ENCODE measurements at regions not wholly inside any gene's neighbourhood (a gene's known extent, or its start where the extent isn't known, plus 50 kb on each side); places are given as distances from the start of the nearest gene placed in this dataset.
"Not testable (repeated sequence)": the region's sequence is repeated elsewhere in the genome, so short reads cannot be mapped to it uniquely, and the experiment has no call there.

- DNase-seq = no peak
Observed at GRCh38 chr12:97005174-97005573, 98.1 kb downstream of the NEDD1 start.

GRCh38 chr12:97005646-97006045 lies 98.6 kb downstream of the NEDD1 start:
- DNase-seq = no peak

DNA sequence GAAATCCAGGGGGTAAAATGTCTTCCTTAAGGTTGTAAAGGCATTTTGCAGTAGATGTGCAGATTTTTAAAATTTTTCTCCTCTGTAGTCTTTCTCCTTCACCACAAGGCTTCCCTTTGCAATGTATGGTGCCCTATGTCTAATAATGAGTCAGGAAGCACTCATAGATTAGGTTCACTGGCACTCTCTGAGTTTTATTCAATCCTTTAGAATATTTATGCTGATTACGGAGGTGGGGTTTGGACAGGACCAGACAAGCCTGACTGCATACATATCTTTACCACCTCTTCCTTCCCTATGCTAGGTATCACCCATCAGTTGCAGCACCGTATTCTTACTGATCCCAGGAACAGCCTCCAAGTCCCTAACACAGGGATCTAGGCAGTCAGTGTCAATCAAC lies 99.5 kb downstream of the NEDD1 start:
- no peak for DNase-seq

GRCh38 chr12:97016163-97016562 lies 109.1 kb downstream of the NEDD1 start:
- DNase-seq = no peak

DNA sequence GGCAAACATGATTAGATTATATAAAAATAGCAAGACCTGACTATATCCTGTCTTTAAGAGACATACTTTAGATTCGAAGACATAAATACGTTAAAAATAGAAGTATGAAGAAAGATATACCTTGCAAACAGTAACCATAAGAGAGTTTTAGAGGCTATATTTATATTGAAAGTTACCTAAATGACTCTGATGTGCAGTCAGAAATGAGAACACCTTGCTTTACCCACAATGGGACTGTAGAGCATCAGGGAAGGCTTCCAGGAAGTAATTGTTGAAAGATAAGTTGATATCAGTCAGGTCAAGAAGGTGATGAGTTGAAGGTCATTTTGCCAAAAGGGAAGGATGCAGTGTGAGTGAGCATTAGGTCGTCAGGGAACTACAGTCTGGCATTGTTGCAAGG lies 110.2 kb downstream of the NEDD1 start:
- DNase-seq = no peak

- no peak for DNase-seq
Observed at GRCh38 chr12:97022536-97023230, 115.6 kb downstream of the NEDD1 start.

DNA sequence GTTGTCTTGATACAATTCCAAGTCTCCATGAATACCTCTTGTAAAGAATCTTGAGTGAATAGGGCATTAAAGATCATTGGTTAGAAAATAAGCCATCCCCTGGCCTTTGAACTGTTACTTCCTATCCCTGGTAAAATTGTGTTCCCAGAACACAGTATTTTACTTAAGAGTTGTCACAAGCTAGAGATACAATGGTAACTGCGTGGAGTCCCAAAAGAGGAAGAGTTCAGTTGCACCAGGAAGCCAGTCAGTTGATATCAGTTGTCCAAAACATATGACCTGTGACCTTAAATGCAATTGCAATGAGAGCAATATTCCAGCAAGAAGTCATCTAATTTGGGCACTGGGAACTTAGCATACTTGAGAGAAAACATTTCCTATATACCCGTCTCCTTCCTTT lies 117.3 kb downstream of the NEDD1 start:
- DNase-seq = no peak

DNA sequence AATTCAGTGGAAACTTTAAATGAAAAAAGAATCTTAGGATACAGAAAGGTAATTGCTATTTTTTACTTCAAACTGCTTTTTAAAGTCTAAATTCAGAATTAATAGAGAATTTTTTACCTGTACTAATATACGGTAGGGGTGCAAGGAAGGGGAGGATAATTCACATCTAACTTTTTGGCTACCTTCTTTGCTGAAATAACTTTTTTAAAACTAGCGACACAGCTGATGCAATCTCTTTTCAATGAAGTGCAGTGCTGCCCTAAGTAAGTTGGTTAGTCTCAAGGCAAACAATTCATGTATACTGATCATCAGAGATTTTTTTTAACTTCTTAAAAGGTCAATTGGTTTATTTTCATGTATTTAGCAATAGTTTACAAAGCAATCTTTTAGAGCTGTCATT lies 119.8 kb downstream of the NEDD1 start:
- DNase-seq = no peak

- no peak for DNase-seq
Observed at GRCh38 chr12:97027482-97027881, 120.4 kb downstream of the NEDD1 start.

- no peak for DNase-seq
Observed at GRCh38 chr12:97038131-97038530, 131.1 kb downstream of the NEDD1 start.

- no peak for DNase-seq
Observed at GRCh38 chr12:97038834-97039233, 131.8 kb downstream of the NEDD1 start.

GRCh38 chr12:97046901-97047300 lies 139.8 kb downstream of the NEDD1 start:
- DNase-seq = no peak

DNA sequence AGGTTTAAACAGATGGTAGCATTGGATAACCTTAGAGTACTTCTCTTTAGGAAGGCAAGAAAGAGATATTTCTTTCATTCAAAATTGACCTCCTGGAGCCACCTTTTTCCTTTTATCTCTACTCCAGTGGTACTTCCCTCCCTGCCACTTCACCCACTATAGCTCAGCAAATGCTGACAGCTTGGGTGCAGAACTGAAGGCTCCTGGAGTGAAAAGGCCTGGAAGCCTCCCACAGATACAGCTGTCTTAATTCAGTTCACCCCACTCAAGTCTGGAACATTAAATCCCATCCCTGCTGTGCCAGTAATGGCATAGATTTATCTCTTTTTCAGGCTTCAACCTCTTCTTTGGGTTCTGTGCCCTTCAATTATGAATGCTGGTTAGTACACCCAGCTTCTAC lies 140.3 kb downstream of the NEDD1 start:
- DNase-seq = no peak

- DNase-seq = no peak
Observed at GRCh38 chr12:97048421-97049035, 141.5 kb downstream of the NEDD1 start.

GRCh38 chr12:97050509-97050908 lies 143.5 kb downstream of the NEDD1 start:
- no peak for DNase-seq

DNA sequence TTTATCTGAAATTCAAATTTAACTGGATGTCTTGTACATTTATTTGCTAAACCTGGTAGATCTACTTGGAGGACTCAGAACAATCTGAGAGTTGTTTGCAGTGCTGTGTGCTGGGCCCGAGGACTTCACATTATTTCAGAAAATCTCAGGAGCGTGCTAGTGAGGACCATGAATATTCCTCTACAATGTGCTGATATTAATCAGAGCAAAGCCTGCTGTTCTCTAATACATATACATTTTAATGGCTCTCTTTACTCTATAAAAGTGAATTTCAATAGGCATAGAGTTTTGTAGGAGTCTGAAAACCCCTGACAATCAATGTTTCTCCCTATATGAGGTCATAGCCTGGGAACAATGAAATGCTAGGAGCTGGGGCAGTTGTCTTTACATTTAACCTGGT lies 144.3 kb downstream of the NEDD1 start:
- no peak for DNase-seq

GRCh38 chr12:97061171-97061570 lies 154.1 kb downstream of the NEDD1 start:
- no peak for DNase-seq

- DNase-seq = no peak
Observed at GRCh38 chr12:97063292-97063935, 156.4 kb downstream of the NEDD1 start.

DNA sequence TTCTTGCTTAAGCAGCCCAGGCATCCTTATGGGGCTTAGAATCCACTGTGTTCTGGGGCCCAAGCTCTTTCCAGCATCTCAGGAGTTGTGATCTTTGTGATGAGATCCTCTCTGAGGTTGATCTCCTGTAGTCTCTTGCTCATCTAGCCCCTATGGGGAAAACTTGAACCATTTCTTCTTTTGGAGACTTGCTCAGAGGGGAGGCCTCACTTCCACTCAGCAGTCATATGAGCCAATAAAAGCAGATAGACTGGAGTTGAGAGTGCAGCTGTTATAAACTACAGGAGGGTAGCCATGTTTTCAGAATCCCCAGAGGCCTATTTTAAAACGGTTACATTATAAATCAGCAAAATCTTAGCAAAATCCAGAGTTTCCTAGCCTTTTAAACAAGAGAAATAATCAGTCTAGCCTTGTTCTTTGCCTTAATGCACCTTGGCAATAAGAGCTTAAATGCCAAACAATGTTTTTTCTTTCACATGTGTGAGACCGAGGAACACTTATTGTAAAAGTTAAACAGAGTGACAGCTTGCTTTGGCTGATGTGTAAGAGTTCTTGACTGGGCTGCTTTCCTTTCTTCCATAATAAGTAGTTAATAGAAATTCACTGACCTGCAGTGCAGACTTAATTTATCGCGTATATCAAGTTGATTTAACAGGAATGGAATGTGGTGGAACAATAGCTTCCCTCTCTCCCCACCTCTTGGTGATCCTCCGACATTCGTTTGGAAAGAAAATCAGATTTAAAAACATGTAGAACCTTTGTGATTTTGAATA lies 168.3 kb downstream of the NEDD1 start:
- no peak for DNase-seq

DNA sequence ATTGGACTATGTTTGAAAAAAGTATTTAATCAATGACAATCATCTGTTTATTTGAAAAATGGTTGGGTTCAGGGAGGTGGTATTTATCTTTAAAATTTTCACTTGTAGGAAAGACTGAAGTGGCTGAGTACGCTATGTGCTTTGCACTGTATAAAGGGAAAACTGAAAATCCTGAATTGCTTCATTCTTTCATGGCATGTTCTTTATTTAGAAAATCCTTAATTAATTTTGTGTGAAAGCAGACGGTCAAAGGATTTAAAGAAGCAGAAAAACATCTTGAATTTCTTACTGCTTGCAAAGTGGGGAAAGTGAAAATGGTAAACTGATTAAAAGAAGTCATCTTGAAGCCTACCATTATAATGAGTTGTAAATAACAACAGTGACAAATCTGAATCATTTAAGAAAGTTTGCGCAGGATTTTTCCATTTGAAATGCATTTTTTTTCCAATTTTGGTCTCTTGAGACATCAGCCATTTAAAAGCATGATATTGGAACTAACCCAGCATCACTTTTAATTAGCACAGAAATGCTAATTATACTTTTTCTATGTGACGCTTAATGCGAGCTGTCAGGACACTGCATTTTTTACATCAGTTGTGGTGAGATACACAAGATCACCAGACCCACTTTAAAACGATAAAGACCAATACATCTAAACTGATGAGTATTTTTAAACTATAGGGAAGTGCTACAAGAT lies 169.0 kb downstream of the NEDD1 start:
- DNase-seq = no peak

DNA sequence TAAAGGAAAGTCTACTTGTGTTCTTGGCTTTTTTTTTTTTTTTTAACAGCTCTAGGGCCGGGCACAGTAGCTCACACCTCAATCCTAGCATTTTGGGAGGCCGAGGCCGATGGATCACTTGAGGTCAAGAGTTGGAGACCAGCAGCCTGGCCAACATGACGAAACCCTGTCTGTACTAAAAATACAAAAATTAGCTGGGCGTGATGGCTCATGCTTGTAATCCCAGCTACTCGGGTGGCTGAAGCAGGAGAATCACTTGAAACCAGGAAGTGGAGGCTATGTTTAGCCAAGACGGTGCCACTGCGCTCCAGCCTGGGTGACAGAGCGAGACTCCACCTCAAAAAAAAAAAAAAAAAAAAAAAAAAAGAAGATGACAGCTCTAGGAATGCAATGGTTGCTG lies 169.9 kb downstream of the NEDD1 start:
- DNase-seq = not testable (repeated sequence)

GRCh38 chr12:97082029-97082428 lies 175.0 kb downstream of the NEDD1 start:
- no peak for DNase-seq

DNA sequence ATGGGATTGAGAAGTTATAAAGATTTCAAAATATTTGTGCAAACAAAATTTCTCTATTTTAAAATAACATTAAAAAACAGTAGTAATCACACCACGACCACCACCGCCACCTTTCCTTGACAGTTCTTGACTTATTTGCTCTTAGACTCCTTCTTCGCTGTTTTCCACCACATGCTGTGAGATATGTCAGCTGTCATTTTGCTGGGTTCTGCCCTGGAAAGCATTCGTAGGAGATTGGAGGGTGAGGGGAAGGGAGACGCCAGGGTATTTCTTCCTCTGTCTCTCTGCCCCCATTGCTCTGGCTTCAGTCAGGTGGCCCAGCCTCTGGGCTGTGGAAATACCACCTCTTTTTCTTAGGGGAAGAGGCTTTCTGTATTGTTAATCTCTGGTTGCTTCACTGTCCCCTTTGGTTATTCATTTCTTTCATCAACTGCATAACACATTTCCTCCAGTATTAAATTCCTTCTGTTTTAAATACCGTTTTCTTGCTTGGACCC lies 186.2 kb downstream of the NEDD1 start:
- DNase-seq = no peak
